Psoas muscle (tissue), 7 donors: ENCODE measurements at regions not wholly inside any gene's neighbourhood (a gene's known extent, or its start where the extent isn't known, plus 50 kb on each side); places are given as distances from the start of the nearest gene placed in this dataset.
A peak's percentile ranks its signal among the peaks of the same experiment; 100 is the strongest.

Source experiments
- ATAC-seq, 4 donors: fragments of 200-7000 bp; cut with Tn5 transposase; one replicate each; pipeline ENCODE4 v1.9.1; 2020; ENCODE audit warnings: moderate library complexity in 3 of 4, mild to moderate bottlenecking in 2 of 4
- DNase-seq, 2 donors: peaks; one replicate each; pipeline ENCODE4 v3.0.0-alpha.2; 2020
- H3K27ac ChIP-seq: fragments of 200-600 bp; one replicate; pipeline ENCODE4 v1.8.0; 2022
- H3K27me3 ChIP-seq, 3 donors: fragments of 200-600 bp in 1 of 3; one replicate each; pipeline versions ENCODE4 v1.6.1 to v1.8.0; 2013 to 2022; ENCODE audit warnings: low read length in 2 of 3, mild to moderate bottlenecking in 2 of 3, moderate library complexity in 1 of 3; ENCODE audit not compliant: insufficient read depth in 3 of 3
- H3K36me3 ChIP-seq, 2 donors: fragments of 200-600 bp in 1 of 2; one replicate each; pipeline versions ENCODE4 v1.6.1 to v1.8.0; 2013 to 2022; ENCODE audit warnings: low read depth in 1 of 2, mild to moderate bottlenecking in 1 of 2, moderate library complexity in 1 of 2; ENCODE audit not compliant: insufficient read depth in 1 of 2
- H3K4me1 ChIP-seq: fragments of 200-600 bp; one replicate; pipeline ENCODE4 v1.8.0; 2022
- H3K4me3 ChIP-seq: fragments of 200-600 bp; one replicate; pipeline ENCODE4 v1.8.0; 2022; ENCODE audit warnings: mild to moderate bottlenecking
- H3K9me3 ChIP-seq: fragments of 200-600 bp; one replicate; pipeline ENCODE4 v1.8.0; 2022
- WGBS, 3 donors: extraction: QIAGEN DNeasy Blood & Tissue Kit; methylation state at CpG; one replicate each; pipeline versions ENCODE4 v1.1.6 to v1.1.7; 2013; 5-methylcytosine and 5-hydroxymethylcytosine counted together
- intact Hi-C, 2 donors: fragments of 100-400 bp; cut with DNase I; formaldehyde crosslinking; loops; one replicate each; pipeline versions ENCODE4 v1.11.0 to v1.14.2; 2022
- TF ChIP-seq, protein P1 (sequence below): fragments of 200-600 bp; IDR thresholded peaks from one replicate; pipeline ENCODE4 v1.8.0; 2022; ENCODE audit warnings: antibody characterized with exemption
- donor health status: healthy with polysubstance abuse.
- donor health status: DM: no; HTN: no; CAD: no; lungs with moderate emphysema.
- donor health status: Bipolar disorder and iron deficiency.
- donor health status: healthy.
- donor health status: DM: yes; HTN: yes; CAD: no.
- donor health status: DM: no; HTN: no; CAD: no.
- donor health status: DM: yes; HTN: yes; CAD: no.

- H3K27ac ChIP-seq: no peak overlapping the region
- no peaks in the 10 kb centered on the region for H3K36me3 ChIP-seq
- intact Hi-C loops: no loop called here
- TF ChIP-seq, protein P1, sequence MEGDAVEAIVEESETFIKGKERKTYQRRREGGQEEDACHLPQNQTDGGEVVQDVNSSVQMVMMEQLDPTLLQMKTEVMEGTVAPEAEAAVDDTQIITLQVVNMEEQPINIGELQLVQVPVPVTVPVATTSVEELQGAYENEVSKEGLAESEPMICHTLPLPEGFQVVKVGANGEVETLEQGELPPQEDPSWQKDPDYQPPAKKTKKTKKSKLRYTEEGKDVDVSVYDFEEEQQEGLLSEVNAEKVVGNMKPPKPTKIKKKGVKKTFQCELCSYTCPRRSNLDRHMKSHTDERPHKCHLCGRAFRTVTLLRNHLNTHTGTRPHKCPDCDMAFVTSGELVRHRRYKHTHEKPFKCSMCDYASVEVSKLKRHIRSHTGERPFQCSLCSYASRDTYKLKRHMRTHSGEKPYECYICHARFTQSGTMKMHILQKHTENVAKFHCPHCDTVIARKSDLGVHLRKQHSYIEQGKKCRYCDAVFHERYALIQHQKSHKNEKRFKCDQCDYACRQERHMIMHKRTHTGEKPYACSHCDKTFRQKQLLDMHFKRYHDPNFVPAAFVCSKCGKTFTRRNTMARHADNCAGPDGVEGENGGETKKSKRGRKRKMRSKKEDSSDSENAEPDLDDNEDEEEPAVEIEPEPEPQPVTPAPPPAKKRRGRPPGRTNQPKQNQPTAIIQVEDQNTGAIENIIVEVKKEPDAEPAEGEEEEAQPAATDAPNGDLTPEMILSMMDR: no peak
- ATAC-seq (no peak), DNase-seq (no peak)
- H3K27me3 ChIP-seq: peaks cover 0 to 2% (median 0%) of the 10 kb centered on the region in 3 donors
- H3K9me3 ChIP-seq: no peaks in the 10 kb centered on the region
- no peak overlapping the region for H3K4me3 ChIP-seq
- H3K4me1 ChIP-seq: no peaks in the 10 kb centered on the region
- WGBS, 3 donors: 40 to 48% (median 40%) methylated on average over 1 of the region's 1 CpG
These were observed 785.6 kb downstream of the QKI start for GRCh38 chr6:164200071-164200470.

DNA sequence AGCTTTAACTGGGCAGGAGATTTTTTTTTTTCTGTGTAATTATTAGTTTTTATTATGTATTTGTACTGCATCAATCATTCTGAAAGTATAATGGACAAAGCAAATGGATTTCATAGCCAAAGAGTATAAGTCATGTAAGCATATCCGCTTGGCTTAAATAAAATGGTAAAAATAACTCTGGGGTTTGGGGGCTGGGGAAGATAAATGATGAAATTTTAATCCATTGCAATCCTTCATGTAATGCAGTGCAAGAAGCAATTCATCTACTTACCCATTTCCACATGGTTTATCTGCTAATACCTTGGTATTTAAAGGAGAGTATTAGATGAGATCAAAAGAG lies 781.4 kb downstream of the QKI start:
- H3K27ac ChIP-seq: no peak overlapping the region
- no peaks in the 10 kb centered on the region for H3K9me3 ChIP-seq
- TF ChIP-seq, protein P1: no peak
- DNase-seq (no peak), ATAC-seq (no peak)
- no peak overlapping the region for H3K4me3 ChIP-seq
- WGBS, 3 donors: 30 to 57% (median 53%) methylated on average over 1 of the region's 1 CpG
- no peaks in the 10 kb centered on the region for H3K4me1 ChIP-seq
- intact Hi-C loops: no loop called here
- H3K36me3 ChIP-seq: no peaks in the 10 kb centered on the region
- H3K27me3 ChIP-seq: peaks cover 0 to 2% (median 0%) of the 10 kb centered on the region in 3 donors

DNA sequence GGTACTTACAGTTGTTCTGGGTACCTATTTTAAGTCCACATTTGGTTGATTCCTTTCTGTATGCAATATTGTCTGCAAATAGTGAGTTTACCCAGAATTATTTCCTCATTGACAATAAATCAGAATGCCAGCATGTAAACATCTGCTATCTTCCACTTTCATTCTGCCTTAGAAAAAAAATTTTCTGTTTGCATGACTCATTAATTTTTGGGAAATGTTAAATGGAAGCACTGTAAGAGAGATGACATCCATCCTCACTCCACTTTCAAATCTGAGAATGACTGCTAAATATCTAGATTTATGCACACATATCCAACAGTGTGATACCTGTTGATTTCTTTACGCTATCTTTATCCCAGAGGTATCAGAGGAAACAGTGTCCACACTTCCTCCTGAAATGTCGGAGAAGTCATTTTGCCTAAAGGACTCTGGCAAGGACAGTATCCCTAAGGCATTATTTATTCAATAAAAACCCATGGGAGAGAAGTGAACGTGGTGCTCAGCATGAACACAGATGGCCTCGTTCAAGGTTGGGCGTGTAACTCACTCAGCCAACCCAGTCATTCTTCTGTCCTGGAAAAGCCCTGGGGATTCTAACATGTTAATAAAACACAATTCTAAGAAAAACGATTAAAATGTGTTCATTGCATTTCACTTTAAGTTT lies 780.9 kb downstream of the QKI start:
- DNase-seq (no peak), ATAC-seq (no peak)
- Histone ChIP-seq H3K4me1 (no peaks in the 10 kb centered on the region), H3K36me3 (no peaks in the 10 kb centered on the region), H3K9me3 (no peaks in the 10 kb centered on the region), H3K4me3 (no peak overlapping the region), H3K27ac (peak overlapping the region; percentile 11), H3K27me3 (peaks cover 0 to 2% (median 0%) of the 10 kb centered on the region in 3 donors)
- intact Hi-C loops: no loop called here
- 49 to 55% (median 51%) methylated on average over 6 of the region's 6 CpGs for WGBS, 3 donors
- TF ChIP-seq, protein P1: no peak

GRCh38 chr6:164188861-164189260 lies 774.3 kb downstream of the QKI start:
- ATAC-seq (no peak), DNase-seq (no peak)
- TF ChIP-seq, protein P1: no peak
- H3K4me3 ChIP-seq: no peak overlapping the region
- WGBS, 3 donors: 88 to 92% (median 91%) methylated on average over 4 of the region's 4 CpGs
- no peaks in the 10 kb centered on the region for H3K36me3 ChIP-seq
- H3K27me3 ChIP-seq: no peaks in the 10 kb centered on the region
- intact Hi-C loops: no loop called here
- no peaks in the 10 kb centered on the region for H3K9me3 ChIP-seq
- H3K4me1 ChIP-seq: no peaks in the 10 kb centered on the region
- H3K27ac ChIP-seq: no peak overlapping the region

DNA sequence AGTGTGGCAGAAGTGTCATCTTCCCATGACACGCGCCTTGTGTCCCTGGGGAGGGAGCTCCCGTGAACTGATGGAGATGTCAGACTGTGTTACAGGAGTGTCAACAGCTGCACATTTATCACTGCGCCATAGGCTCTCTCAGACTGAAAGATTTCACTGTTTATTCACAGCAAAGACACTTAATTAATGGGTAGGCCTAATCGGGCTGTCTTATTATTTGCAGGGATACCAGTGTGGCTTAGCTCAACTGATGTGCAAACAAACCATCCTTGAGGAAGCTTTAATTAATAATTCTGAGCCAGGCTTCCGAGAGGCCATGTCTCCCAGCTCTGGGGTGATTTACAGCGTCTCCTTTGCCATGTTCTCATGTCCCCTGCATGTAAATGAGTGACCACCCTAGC lies 771.0 kb downstream of the QKI start:
- Histone ChIP-seq H3K4me1 (no peaks in the 10 kb centered on the region), H3K27ac (no peak overlapping the region), H3K4me3 (no peak overlapping the region), H3K9me3 (no peaks in the 10 kb centered on the region), H3K36me3 (no peaks in the 10 kb centered on the region), H3K27me3 (no peaks in the 10 kb centered on the region)
- intact Hi-C loops: no loop called here
- WGBS, 3 donors: 41 to 53% (median 44%) methylated on average over 7 of the region's 7 CpGs
- ATAC-seq: peak; percentile 50 to 63 (median 56)
- TF ChIP-seq, protein P1: no peak
- no peak for DNase-seq
